ENCODE measurements at regions not wholly inside any gene's neighbourhood (a gene's known extent, or its start where the extent isn't known, plus 50 kb on each side); places are given as distances from the start of the nearest gene placed in this dataset.

DNA sequence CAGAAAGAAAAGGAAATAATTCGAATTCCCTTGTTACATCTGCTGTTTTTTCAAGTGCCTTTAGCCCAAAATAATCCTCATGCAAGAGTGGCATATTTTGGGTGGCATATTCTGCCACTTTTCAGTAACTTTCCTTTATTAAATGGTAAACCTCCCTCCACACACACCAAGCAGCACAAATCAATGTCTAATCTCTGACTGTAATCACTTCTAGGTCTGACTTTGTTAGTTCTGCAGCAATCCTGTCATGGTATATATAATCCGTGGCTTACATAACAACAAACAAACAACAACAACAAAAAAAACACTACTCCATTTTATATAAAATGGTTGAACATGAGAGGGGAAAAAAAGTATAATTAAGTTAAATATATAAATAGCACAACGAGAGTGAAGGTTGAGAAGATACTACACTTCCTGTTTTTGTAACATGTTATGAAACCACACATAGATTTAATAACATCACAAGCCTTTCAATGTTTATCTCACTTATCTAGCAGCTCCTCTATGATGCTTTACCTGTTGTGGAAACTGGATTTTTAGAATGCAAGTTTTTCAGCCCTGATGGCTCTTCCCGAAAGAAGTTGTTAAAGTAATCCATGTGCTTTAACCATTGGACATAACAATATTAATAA lies 715.4 kb downstream of the GRXCR1 start:
- no peak for TF ChIP-seq CTCF (IDR thresholded peaks at IDR 0.05)
- TF ChIP-seq POLR2A (IDR thresholded peaks at IDR 0.05) = no peak

Data from adrenal gland (tissue), 5 donors.